Fibroblast of skin of scalp (primary cell): ENCODE measurements at regions not wholly inside any gene's neighbourhood (a gene's known extent, or its start where the extent isn't known, plus 50 kb on each side); places are given as distances from the start of the nearest gene placed in this dataset.
"Not testable (repeated sequence)": the region's sequence is repeated elsewhere in the genome, so short reads cannot be mapped to it uniquely, and the experiment has no call there.

Experiments
- DNase-seq: peaks from one replicate; pipeline ENCODE4 v3.0.0-alpha.2; 2013

GRCh38 chr5:127133071-127133470, 59.8 kb upstream of the C5orf63 start:
- no peak for DNase-seq

GRCh38 chr5:127136908-127137307, 63.6 kb upstream of the C5orf63 start:
- no peak for DNase-seq

- DNase-seq: no peak
Measured at GRCh38 chr5:127143722-127144121, 70.4 kb upstream of the C5orf63 start.

GRCh38 chr5:127153031-127153430, 79.7 kb upstream of the C5orf63 start:
- no peak for DNase-seq

GRCh38 chr5:127153521-127153920, 80.2 kb upstream of the C5orf63 start:
- no peak for DNase-seq

- no peak for DNase-seq
Measured at GRCh38 chr5:127163750-127164149, 90.4 kb upstream of the C5orf63 start.

GRCh38 chr5:127170918-127171600, 97.8 kb upstream of the C5orf63 start:
- no peak for DNase-seq

- no peak for DNase-seq
Measured at GRCh38 chr5:127176769-127177168, 103.5 kb upstream of the C5orf63 start.

GRCh38 chr5:127182631-127183030, 108.0 kb upstream of the MEGF10 start:
- not testable (repeated sequence) for DNase-seq

- no peak for DNase-seq
Measured at GRCh38 chr5:127183332-127183731, 107.3 kb upstream of the MEGF10 start.

GRCh38 chr5:127184851-127185250, 105.7 kb upstream of the MEGF10 start:
- DNase-seq: no peak

GRCh38 chr5:127186657-127187056, 103.9 kb upstream of the MEGF10 start:
- no peak for DNase-seq

GRCh38 chr5:127187706-127188105, 102.9 kb upstream of the MEGF10 start:
- no peak for DNase-seq

- DNase-seq: no peak
Measured at GRCh38 chr5:127192150-127192549, 98.4 kb upstream of the MEGF10 start.

GRCh38 chr5:127192836-127193338, 97.7 kb upstream of the MEGF10 start:
- no peak for DNase-seq

- DNase-seq: no peak
Measured at GRCh38 chr5:127196042-127196441, 94.6 kb upstream of the MEGF10 start.

GRCh38 chr5:127197402-127198167, 93.0 kb upstream of the MEGF10 start:
- DNase-seq: not testable (repeated sequence)

- not testable (repeated sequence) for DNase-seq
Measured at GRCh38 chr5:127202738-127203137, 87.9 kb upstream of the MEGF10 start.

- DNase-seq: peak; percentile 61
Measured at GRCh38 chr5:127203818-127204217, 86.8 kb upstream of the MEGF10 start.

- no peak for DNase-seq
Measured at GRCh38 chr5:127205147-127205546, 85.4 kb upstream of the MEGF10 start.

GRCh38 chr5:127206320-127207113, 84.1 kb upstream of the MEGF10 start:
- DNase-seq: peak; percentile 90

- no peak for DNase-seq
Measured at GRCh38 chr5:127210042-127210441, 80.6 kb upstream of the MEGF10 start.

GRCh38 chr5:127213231-127213630, 77.4 kb upstream of the MEGF10 start:
- no peak for DNase-seq
